ENCODE measurements at regions not wholly inside any gene's neighbourhood (a gene's known extent, or its start where the extent isn't known, plus 50 kb on each side); places are given as distances from the start of the nearest gene placed in this dataset.
"Not testable (repeated sequence)": the region's sequence is repeated elsewhere in the genome, so short reads cannot be mapped to it uniquely, and the experiment has no call there.

DNA sequence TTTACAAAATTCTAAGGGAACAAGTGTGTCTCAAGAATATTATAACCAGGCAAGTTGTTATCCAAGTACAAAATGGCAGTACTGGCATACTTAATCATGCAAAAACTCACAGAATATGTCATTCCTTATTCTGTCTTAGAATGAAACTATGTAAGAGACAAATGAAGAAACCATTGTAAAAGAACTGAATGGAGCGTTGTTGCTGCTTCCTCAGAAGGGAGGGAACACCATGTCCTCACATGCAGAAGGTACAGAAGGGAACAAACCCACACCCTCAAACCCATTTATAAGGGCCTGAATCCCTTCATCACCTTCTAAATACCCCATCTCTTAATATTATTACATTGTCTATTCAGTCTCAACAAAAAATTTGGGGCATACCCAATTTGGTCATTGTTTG, 960.0 kb downstream of the LTN1 start:
- not testable (repeated sequence) for DNase-seq

DNA sequence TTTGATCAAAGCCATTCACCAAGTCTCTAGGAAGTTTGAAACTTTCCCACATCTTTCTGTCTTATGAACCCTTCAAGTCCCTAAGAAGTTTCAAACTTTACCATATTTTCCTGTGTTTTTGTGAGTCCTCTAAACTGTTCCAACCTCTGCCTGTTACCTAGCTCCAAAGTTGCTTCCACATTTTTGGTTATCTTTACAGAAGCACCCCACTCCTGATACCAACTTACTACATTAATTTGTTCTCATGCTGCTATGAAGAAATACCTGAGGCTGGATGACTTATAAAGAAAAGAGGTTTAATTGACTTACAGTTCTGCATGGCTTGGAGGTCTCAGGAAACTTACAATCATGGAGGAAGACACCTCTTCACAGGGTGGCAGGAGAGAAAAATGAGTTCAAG, 961.6 kb downstream of the LTN1 start:
- DNase-seq: not testable (repeated sequence)

DNA sequence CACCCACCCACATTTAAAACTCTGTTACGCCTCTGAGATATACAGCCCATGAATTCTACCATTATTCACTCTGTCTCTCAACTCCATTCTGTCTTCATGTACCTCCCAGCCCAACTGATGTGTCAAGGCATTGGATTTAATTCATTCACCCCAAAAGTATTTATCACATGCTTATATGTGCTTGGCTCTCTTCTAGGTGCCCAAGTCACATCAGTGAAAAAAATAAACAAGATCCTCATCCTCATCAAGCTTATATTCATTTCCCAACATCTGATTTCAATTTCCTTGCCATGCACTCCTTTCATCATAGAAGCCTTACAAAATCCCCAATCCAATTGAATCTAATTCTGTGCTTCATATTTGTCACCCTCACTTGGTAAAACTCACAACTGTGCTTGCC, 967.6 kb downstream of the LTN1 start:
- DNase-seq: no peak

DNA sequence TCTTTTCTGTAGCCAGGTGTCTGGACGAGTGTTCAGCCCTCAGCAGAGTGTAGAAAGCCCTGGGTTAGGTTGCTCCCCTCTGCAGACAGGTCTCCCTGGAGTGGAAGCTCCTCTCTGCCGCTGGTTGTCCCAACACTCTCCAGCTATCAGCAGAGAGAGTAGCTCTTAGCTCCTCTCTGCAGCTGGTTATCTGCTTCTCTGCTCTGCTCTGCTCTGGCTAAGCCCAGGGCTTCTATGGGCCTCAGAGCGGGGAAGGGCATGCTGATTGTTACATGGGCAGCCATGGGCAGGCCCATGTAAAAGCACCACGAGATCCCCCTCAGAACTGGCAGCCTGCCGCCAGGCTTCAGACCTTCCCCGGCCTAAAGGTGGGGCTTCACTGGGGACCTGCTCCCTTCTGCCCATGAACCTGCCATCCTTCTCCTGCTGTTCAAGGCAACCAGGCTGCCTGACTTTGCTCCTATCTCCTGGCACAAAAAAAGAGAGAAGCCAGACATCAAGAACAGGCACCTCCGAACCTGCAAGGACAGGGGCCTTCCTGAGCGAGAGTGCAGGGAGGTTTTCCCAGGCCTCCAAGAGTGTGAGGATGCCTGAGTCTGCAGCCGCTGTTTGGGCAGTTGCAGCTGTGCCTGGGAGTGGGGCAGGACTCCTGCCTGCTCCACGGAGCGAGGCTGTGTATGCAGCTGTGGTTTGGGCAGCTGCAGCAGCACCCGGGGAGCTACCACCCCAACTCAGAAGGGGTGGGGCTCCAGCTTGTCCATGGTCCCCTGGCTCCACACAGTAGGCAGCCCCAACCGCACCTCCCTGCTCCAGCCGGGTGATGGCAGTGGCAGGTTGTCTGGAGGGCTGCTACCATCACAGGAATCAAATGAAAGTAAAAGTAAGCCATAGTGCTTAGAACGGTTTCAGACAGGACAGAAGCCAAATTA, 973.7 kb downstream of the LTN1 start:
- DNase-seq: no peak

DNA sequence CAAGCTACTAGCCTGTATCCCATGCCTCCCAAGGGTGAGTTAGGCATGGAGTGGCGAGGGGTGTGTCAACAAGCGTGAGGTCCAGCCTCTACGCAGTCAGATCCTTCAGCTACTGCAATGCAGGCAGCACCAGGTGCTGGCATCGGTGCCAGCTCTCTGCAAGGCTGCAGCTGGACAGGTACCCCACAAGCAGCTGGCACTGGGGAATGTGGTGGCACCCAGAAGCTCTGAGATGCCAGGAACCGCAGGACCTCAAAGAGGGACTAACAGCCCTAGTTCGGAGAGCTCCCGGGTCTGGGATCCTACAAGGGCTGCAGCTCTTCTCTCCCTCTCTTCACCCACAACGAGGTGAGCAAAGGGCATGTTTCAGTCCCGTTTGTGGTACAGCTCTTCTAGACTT, 974.5 kb downstream of the LTN1 start:
- DNase-seq: no peak

DNA sequence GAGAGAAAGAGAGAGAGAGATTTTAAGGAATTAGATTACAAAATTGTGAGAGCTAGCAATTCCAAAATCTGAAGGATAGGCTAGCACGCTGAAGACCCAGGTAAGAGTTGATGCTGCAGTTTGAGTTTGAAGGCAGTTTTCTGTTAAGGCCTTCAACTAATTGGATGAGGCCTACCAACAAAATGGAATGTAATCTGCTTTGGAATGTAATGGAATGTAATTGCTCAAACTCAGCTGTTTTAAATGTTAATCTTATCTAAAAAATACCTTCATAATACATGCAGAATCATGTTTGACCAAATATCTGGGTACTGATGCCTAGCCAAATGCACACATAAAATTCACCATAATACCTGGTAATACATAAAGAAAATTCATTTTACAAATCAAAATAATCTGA, 976.1 kb downstream of the LTN1 start:
- DNase-seq: no peak

DNA sequence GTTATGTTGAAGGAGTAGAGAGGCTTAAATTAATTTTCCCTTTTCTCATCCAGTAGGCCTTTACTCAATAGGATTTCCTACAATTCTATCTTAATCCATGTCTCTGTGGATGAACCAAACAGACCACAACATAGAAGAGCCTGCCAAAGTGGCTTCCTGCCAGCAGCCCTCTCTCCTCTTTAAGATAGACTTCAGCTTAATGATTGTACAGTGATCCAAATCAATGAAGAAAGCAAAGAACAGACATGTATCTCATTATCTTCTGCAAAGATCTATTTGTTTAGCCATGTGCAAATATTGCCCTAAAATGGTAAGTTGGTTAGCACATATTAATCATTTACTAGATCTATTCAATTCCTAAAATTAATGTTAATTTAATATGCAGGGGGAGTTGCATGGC, 979.6 kb downstream of the LTN1 start:
- DNase-seq: not testable (repeated sequence)

DNA sequence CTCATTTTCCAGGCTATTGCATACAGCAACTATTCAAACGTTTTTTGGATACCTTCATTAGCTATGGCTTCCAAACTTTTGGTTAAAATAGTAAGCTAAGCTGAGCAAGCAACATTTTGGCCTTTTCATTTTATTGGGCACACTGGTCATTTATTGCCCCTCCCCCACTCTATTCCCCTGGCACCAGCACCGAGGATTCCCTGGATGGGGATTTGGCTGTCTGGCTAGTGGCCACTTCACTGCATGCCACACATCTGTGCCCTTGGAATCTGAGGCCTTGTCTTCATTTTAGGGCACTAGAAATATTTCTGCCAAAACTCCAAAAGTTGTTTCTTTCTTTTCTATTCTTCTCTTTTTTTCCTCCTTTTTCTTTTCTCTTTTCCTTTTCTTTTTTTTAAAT, 980.7 kb downstream of the LTN1 start:
- DNase-seq: not testable (repeated sequence)

DNA sequence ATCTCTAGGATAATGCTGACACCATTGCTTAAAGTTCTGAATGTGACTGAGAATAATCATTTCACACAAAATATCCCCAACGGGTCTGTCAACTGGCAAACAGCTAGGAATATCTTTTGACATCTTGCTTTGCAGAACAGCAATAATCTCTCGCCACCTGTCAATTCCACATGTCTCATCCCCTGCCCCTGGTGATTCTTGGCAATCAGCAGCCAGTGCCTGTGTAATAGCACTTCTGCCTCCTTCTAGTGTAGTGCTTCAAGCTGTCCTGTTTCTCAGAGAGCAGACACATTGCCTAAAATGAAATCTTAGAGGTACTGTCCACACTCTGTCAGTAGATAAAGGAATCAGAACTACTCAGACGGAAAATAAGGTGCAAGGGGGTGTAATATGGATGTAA, 984.4 kb downstream of the LTN1 start:
- not testable (repeated sequence) for DNase-seq

DNA sequence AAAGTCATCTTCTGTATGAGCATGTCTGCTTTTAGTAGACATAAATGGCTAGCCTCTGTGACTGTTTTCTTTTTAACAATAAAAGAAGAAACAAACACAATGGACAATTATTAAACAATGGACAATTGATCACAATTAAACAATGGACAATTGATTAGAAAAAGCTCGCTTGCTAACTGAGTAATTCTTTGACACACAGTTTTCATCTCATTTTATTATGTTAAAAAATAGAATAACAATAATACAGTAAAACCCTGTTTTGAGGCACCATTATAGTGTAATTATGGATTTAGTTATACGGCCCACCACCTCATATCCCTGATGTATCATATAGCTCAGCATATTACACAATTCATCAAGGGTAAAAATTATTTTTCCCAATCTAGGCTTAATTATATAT, 989.0 kb downstream of the LTN1 start:
- not testable (repeated sequence) for DNase-seq

DNA sequence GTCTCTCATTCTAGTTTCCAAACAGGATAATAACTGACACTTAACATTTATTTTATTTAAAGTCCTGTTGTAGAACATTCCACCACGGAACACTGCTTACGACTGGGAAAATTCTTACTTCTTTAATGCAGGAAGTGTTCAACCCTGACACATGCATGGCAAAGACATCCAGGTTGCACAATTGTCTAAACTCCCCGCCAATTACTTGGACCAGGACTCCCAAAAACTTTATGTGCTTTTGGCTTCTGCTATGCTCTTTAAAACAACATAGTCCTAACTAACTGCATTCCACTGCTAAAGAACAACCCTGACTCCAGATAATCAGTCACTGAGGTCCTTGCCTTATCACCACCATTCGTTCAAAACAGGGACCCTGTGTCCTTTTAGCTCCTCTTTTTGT, 995.8 kb downstream of the LTN1 start:
- DNase-seq: not testable (repeated sequence)

DNA sequence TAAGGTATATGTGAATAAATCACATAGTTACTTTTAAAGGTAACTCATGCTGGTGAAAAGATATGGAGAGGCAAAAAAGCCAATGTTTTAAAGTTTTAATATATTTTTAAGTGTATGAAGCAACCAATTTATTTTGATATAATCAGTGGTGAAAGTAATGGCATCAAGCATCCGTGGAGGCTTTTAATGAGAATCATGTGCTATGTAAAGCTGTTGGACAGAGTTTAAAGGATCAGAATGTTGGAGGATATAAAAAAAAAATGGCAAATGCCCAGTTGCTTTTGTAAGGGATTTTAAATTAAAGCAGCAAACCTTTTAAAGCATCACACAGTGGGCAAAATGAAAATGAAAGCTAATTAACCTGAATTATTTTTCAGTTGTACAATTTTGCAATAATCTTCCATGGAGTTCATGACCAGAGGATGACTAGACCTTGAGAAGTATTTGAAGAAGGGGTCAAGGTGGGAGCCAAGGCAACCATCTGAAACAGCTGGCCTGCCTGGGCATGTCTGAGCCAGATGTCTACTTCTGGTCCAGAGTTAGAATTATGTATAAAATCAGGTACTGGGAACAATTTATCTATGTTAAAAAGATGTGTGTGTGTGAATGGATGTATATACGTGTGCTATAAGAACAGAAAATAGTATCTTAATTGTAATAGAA, 1007.9 kb downstream of the LTN1 start:
- DNase-seq: not testable (repeated sequence)

DNA sequence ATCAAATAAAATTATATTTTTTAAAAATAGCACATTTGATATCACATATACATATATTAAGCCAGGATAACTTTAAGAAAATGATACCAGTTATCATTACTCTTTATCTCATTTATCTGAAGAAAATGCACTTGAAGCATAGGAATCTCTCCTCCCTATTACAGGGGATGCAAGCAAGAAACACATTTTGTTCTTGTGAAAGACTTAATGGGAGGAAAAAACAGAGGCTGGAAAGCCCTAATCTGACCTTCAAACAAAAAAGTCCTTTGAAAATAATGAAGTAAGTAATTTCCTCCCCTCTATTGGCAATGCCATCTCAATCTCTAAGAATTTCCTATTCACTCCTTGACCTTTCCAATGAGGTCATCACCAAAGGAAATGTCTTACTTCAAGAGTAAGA, 1012.6 kb upstream of the ADAMTS5 start:
- not testable (repeated sequence) for DNase-seq

DNA sequence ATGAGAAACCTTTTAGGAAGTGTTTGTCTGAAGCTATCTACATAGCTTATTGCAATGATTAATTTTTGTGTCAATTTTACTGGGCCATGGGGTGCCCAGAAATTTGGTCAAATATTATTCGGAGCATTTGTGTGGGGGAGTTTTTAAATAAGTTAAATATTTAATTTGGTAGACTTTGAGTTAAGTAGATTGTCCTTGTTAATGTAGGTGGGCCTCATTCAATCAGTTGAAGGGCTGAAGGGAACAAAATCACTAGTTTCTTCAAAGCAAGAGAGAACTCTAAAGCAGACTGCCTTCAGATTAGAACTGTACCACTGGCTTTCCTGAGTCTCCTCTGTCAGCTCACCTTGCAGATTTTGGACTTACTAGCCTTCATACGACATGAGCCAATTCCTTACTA, 1008.6 kb upstream of the ADAMTS5 start:
- DNase-seq: no peak

DNA sequence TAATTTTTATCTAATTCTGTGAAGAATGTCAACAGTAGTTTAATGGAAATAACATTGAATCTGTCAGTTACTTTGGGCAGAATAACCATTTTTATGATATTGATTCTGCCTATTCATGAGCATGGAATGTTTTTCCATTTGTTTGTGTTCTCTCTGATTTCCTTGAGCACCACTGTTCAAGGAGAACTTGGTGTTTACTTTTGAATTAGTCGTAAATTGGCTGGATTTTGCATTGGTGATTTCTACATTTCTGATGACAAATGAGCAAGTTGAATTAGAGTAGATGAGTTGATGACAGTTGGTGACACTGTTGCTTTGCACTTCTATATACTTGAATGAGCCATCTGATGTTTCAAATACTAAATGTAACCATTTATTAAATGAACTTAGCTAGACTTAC, 1007.3 kb upstream of the ADAMTS5 start:
- not testable (repeated sequence) for DNase-seq

DNA sequence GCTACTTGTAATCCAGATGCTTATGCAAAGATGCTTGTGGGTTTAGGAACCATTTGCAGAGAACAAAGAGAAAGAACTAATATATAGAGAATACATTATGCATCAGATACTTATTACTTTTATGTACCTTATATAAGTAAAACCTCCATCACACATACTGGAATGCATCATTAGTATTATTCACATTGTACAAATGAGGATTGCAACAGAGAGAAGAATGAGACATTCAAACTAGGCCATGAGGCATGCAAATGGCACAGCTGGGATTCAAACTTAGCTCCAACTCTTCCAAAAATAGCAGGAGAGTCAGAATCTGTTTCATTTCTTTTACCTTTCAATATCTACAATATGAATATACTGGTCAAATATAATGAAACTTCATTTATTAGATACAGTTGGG, 1001.4 kb upstream of the ADAMTS5 start:
- DNase-seq: not testable (repeated sequence)

DNA sequence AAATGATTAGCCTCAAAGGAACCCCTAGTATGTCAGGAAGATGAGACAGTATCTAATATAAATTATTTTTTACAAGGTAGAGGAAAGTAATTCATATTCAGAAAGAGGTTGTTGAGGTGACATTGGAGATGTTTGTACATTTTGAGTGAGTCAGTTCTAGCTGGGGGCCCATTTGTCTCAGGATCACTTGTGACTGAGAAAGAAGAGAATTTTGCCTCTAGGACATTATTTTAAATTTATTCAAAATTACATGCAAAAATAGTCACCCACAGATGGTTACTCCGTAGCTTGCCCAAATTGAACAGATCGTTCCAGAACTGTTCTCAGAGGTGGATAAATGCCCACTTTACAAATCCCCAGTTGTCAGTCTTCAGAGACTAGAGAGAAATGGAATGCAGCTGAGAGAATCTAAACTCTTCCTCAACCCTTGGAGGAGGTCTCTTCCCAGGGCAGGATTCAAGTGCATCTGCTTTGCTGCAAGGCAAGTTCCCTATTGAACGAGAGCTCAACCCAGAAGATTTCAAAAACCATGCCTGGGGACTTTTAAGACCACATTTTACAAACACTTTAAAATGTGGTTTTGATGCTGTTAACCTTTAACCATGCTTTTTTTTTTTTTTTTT, 987.8 kb upstream of the ADAMTS5 start:
- no peak for DNase-seq

DNA sequence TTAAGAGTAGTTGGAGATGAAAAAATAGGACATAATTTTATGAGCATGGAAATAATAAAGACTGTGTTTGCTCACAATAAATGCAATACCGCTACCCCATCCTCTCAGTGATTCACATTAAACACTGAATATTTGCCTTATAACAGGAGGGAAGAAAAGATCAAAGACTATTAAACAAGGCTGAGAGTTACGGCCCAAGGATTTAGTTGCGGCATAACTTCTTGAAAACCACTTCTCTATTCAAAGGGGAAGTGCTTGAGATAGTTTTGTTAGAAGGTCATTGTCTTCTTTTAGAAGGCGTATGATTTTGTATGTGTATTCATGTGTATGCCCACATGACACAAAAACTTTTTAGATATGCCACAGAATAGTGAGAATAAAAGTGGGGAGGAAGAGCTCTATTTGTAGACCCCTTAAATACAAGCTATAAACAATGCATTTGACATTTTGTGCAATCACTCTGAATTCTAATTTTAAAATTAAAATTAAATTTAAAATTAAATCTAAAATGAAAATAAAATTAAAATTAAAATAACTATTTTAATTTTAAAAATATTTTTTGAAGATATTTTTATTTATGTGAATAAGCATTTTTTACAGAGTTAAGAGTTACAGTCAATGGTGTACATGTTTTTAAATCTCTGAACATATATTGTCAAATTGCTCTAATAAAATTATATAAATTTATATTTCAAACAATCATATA, 986.6 kb upstream of the ADAMTS5 start:
- no peak for DNase-seq

DNA sequence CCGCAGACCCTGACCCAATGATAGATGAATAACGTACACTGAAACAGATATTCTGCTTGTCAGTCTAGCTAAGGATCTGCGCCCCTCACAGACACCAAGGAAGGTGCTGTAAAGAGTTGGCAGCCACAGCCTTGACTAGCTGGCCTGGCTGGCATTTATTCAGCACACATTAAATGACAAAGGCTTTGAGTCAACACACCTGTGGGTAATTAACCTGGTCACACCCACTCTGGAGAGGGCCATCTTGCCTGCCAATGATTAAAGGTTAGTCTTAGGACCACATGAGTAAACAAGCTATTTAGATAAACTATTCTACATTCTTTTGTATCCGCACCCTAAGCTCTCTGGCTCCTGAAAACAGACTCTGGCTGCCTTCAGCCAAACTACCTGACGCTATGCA, 982.2 kb upstream of the ADAMTS5 start:
- DNase-seq: not testable (repeated sequence)

DNA sequence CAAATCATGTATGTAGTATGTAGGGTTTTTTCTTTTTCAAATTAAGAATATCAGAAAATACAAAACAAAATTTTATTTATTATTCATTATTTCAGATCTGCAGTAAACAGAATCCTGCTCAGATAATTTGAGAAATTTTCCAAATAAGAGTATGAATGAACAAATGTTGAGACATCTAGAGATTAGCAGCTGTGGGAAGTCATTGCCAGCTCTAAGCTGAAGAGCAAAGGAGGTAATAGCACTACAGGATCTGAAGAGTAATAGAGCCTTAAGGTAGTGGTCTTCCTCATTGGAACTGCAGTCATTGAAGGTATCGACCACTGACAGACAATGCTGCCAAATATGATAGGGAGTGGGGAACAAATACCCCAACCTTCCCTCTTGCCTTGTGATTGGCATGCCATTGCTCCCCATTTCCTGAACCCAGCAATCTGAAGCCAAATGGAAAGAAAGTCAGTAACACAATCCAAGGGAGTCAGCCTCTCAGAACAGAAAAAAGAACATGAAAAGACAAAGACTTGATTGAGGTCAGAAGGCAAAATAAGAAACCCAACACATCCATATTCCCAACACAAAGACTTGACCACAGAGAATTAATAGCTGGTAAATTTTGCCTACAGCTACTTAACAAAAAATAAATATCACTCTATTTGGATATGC, 963.4 kb upstream of the ADAMTS5 start:
- DNase-seq: not testable (repeated sequence)

DNA sequence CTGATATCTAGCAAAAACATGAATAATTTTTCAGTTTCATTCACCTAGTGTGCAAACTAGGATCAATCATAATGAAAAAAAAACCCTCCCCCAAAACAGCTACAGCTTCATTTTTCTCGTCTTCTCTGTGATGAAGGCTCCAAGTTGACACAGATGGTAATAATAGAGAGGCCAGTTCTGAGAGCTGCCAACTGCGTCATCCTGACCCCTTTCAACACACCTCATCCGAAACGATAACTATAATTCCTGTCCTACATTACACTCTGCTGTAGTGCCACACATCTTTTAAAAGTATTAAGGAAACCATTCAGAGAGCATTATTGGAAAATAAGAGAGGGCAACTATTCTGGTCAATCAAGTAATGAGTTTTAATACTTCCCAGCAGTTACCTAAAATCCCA, 962.3 kb upstream of the ADAMTS5 start:
- DNase-seq: not testable (repeated sequence)

DNA sequence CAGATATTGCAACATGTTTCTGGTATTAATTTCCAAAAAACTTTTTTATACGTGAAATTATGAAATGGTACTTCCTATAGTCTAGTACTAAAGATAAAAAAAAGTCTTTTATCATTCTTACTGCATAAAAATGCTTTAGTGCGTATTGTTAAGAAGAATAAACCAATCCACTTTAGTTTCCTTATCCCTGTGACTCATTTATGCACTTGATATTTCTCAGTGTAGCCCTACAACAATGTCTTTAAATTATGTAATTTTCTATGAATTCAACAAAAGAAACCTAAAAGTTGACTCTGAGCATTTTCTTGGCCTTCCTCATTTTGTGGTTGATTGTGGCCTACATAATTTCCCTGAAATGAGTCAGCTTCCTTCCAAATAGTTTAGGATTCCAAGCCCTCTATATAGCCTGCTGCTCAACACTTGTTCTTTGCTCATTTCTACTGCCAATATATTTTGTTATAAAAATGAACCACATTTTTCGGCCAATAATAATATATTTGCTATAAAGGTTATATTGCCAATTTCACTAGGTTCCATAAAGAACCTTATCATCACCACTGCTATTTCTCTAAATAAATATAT, 961.7 kb upstream of the ADAMTS5 start:
- DNase-seq: not testable (repeated sequence)
